ENCODE measurements at regions not wholly inside any gene's neighbourhood (a gene's known extent, or its start where the extent isn't known, plus 50 kb on each side); places are given as distances from the start of the nearest gene placed in this dataset.

DNA sequence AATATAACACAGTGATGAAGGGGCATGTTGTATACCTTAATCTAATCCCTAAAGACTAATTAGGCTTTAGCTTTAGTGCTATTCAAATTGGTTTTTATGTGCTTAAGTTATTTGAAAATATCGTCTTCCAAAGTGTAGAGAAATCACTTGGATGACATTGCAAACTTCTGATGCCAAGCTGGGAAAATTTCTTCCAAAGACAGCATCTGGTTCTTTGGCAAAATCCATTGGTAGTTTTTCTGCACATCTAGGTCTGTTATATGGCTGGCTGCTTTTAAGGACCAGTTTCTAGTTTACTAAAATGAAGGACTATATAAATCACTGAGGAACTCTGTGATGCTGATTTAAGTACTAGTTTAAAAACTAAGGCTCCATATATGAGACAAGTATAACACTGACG, 2362.3 kb downstream of the PCDH9 start:
- no peaks in the 10 kb centered on the region for H3K23me2 ChIP-seq (ENCODE audit: insufficient read length, low read depth, low read length, poor library complexity, severe bottlenecking)
- WGBS (ENCODE audit: extremely low coverage, insufficient read length, low lambda C conversion rate): no CpG with 5 or more reads among the region's 2 CpGs
- no peak overlapping the region for H3K4me3 Mint-ChIP-seq
- no peaks in the 10 kb centered on the region for H3K4me1 Mint-ChIP-seq
- H4K20me1 ChIP-seq (ENCODE audit: control insufficient read depth, insufficient read depth, insufficient read length): no peaks in the 10 kb centered on the region
- no peaks in the 10 kb centered on the region for H3K27me3 ChIP-seq (ENCODE audit: insufficient read depth, low read length)
- H3K9me3 ChIP-seq (ENCODE audit: control insufficient read depth, low read depth, low read length): no peaks in the 10 kb centered on the region
- H3K56ac ChIP-seq (ENCODE audit: insufficient read length, low read depth, low read length): no peak overlapping the region
- H4K8ac ChIP-seq (replicated peaks; ENCODE audit: insufficient read length, low read depth, low read length): no peak overlapping the region
- no peak overlapping the region for H3K14ac ChIP-seq (ENCODE audit: insufficient read depth, low read length)
- H3K4me1 ChIP-seq (ENCODE audit: insufficient read depth, low read length): no peaks in the 10 kb centered on the region
- H2BK120ac ChIP-seq (ENCODE audit: low read depth, low read length, poor library complexity, severe bottlenecking): no peak overlapping the region
- H2AFZ ChIP-seq (ENCODE audit: low read length): no peak overlapping the region
- no peak overlapping the region for H3K27ac Mint-ChIP-seq
- no peak overlapping the region for H3K4me2 ChIP-seq (ENCODE audit: insufficient read depth, insufficient read length, low read length)
- H3K27ac ChIP-seq (ENCODE audit: insufficient read length, low read depth, low read length): no peak overlapping the region
- no peaks in the 10 kb centered on the region for H3K27me3 Mint-ChIP-seq (ENCODE audit: low read depth)
- no peak for TF ChIP-seq CTCF (conservative IDR thresholded peaks at IDR 0.05)
- H3T11ph ChIP-seq (ENCODE audit: low read length): no peak overlapping the region
- peaks cover 0 to 3% (median 0%) of the 10 kb centered on the region in 3 experiments; a peak in 3 of 7 replicates for H3K36me3 Mint-ChIP-seq (ENCODE audit: insufficient read depth in 1 of 3, low read depth in 3 of 3)
- no peak overlapping the region for H2AK5ac ChIP-seq (ENCODE audit: insufficient read length, low read length)
- no peak overlapping the region for H3K4ac ChIP-seq (ENCODE audit: low read depth, low read length)
- no peak overlapping the region for H2BK5ac ChIP-seq (ENCODE audit: insufficient read length, low read length)
- H3K18ac ChIP-seq (ENCODE audit: insufficient read length, low read depth, low read length): no peak overlapping the region
- H2BK15ac ChIP-seq (ENCODE audit: low read depth, low read length): no peak overlapping the region
- H3K79me1 ChIP-seq (ENCODE audit: insufficient read depth, low read depth, low read length, poor library complexity, severe bottlenecking): no peaks in the 10 kb centered on the region
- peaks cover 0 to 14% of the 10 kb centered on the region in 2 experiments; a peak in 4 of 5 replicates for H3K9me3 Mint-ChIP-seq
- H3K23ac ChIP-seq (ENCODE audit: insufficient read length, low read depth, low read length): no peak overlapping the region
- no peak overlapping the region for H3K9ac ChIP-seq (ENCODE audit: extremely low read depth, insufficient read length, low read length)
- no peak overlapping the region for H4K5ac ChIP-seq (ENCODE audit: insufficient read length, low read depth, low read length)
- H4K91ac ChIP-seq (ENCODE audit: insufficient read length, low read depth, low read length): no peak overlapping the region
- H3K79me2 ChIP-seq (ENCODE audit: insufficient read depth, low read length): no peaks in the 10 kb centered on the region
- DNase-seq: no peak
- no peak overlapping the region for H2BK12ac ChIP-seq (ENCODE audit: insufficient read length, low read depth, low read length)
- H2BK20ac ChIP-seq (ENCODE audit: low read depth, low read length, poor library complexity, severe bottlenecking): no peak overlapping the region
